Kidney epithelial cell (primary cell): ENCODE measurements at regions not wholly inside any gene's neighbourhood (a gene's known extent, or its start where the extent isn't known, plus 50 kb on each side); places are given as distances from the start of the nearest gene placed in this dataset.

Experiments
- DNase-seq: peaks from one replicate; pipeline ENCODE4 v3.0.0-alpha.2; 2010; ENCODE audit warnings: low read depth
- H3K27me3 ChIP-seq: 2 replicates; pipeline ENCODE4 v1.6.0; 2011; ENCODE audit warnings: low read length; ENCODE audit not compliant: control insufficient read depth, insufficient read depth
- H3K36me3 ChIP-seq: 2 replicates; pipeline ENCODE4 v1.5.1; 2011; ENCODE audit warnings: low read length; ENCODE audit not compliant: control insufficient read depth, insufficient read depth
- H3K4me3 ChIP-seq: 2 replicates; pipeline ENCODE4 v1.5.1; 2011; ENCODE audit warnings: low read depth, mild to moderate bottlenecking, control low read depth, low read length
- CTCF ChIP-seq: IDR thresholded peaks from 2 replicates; pipeline ENCODE4 v1.5.1; 2011; ENCODE audit warnings: mild to moderate bottlenecking, moderate library complexity, low read length, control low read depth, inconsistent platforms; ENCODE audit not compliant: insufficient read depth, poor library complexity, severe bottlenecking

- no peak overlapping the region for H3K4me3 ChIP-seq
- no peak for DNase-seq
- TF ChIP-seq CTCF = no peak
- no peaks in the 10 kb centered on the region for H3K36me3 ChIP-seq
- H3K27me3 ChIP-seq = no peaks in the 10 kb centered on the region
Measured at GRCh38 chr18:2376707-2377106, 194.6 kb downstream of the METTL4 start.

- H3K27me3 ChIP-seq = no peaks in the 10 kb centered on the region
Measured at GRCh38 chr18:2380101-2380500, 191.2 kb downstream of the METTL4 start.

GRCh38 chr18:2381539-2381938 is 189.8 kb downstream of the METTL4 start:
- H3K27me3 ChIP-seq = no peaks in the 10 kb centered on the region
- no peak overlapping the region for H3K4me3 ChIP-seq
- TF ChIP-seq CTCF = no peak
- DNase-seq = no peak
- no peaks in the 10 kb centered on the region for H3K36me3 ChIP-seq

More at GRCh38 chr18:2380101-2380500, 191.2 kb downstream of the METTL4 start:
- Histone ChIP-seq H3K4me3 (no peak overlapping the region), H3K36me3 (no peaks in the 10 kb centered on the region)
- DNase-seq = no peak
- TF ChIP-seq CTCF = no peak

GRCh38 chr18:2387588-2387987 is 183.7 kb downstream of the METTL4 start:
- no peak for TF ChIP-seq CTCF
- Histone ChIP-seq H3K36me3 (no peaks in the 10 kb centered on the region), H3K27me3 (no peaks in the 10 kb centered on the region), H3K4me3 (no peak overlapping the region)
- no peak for DNase-seq

GRCh38 chr18:2390158-2390557 is 181.1 kb downstream of the METTL4 start:
- no peaks in the 10 kb centered on the region for H3K27me3 ChIP-seq
- no peak for TF ChIP-seq CTCF
- DNase-seq = no peak
- H3K36me3 ChIP-seq = no peaks in the 10 kb centered on the region
- H3K4me3 ChIP-seq = no peak overlapping the region

- TF ChIP-seq CTCF = no peak
- H3K4me3 ChIP-seq = no peak overlapping the region
- no peak for DNase-seq
- no peaks in the 10 kb centered on the region for H3K36me3 ChIP-seq
- H3K27me3 ChIP-seq = no peaks in the 10 kb centered on the region
Measured at GRCh38 chr18:2391470-2391869, 179.8 kb downstream of the METTL4 start.
